Choroid plexus epithelial cell (primary cell): ENCODE measurements at regions not wholly inside any gene's neighbourhood (a gene's known extent, or its start where the extent isn't known, plus 50 kb on each side); places are given as distances from the start of the nearest gene placed in this dataset.

Experiments used
- DNase-seq: peaks from one replicate; pipeline ENCODE4 v3.0.0-alpha.2; 2010; ENCODE audit warnings: low read depth
- H3K4me3 ChIP-seq: 2 replicates; pipeline ENCODE4 v1.5.1; 2011; ENCODE audit warnings: low read depth, mild to moderate bottlenecking, control low read depth, low read length, moderate library complexity
- TF ChIP-seq, protein P1 (sequence below): conservative IDR thresholded peaks from 2 replicates; pipeline ENCODE4 v1.5.1; 2011; ENCODE audit warnings: low read depth, mild to moderate bottlenecking, control low read depth, inconsistent platforms, low read length, moderate library complexity

DNA sequence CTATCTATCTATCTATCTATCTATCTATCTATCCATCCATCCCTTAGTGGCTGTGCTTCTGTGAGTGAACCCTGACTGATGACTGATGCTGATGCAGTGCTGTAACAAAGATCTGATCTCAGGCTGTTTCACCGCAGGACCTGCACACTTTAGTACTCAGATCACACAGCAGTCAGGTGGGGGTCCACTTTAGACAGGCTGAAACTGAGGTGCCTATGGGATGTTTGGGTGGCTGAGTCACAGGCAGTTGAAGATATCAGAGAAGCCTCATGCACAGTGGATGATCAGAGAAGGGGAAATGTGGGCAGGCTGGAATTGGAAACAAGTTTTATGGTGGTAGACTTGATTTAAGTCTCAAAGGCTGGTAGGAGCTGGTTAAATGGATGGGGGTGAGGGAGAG is 156.4 kb downstream of the INSIG2 start:
- DNase-seq = no peak
- no peak overlapping the region for H3K4me3 ChIP-seq
- TF ChIP-seq, protein P1, sequence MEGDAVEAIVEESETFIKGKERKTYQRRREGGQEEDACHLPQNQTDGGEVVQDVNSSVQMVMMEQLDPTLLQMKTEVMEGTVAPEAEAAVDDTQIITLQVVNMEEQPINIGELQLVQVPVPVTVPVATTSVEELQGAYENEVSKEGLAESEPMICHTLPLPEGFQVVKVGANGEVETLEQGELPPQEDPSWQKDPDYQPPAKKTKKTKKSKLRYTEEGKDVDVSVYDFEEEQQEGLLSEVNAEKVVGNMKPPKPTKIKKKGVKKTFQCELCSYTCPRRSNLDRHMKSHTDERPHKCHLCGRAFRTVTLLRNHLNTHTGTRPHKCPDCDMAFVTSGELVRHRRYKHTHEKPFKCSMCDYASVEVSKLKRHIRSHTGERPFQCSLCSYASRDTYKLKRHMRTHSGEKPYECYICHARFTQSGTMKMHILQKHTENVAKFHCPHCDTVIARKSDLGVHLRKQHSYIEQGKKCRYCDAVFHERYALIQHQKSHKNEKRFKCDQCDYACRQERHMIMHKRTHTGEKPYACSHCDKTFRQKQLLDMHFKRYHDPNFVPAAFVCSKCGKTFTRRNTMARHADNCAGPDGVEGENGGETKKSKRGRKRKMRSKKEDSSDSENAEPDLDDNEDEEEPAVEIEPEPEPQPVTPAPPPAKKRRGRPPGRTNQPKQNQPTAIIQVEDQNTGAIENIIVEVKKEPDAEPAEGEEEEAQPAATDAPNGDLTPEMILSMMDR = no peak

DNA sequence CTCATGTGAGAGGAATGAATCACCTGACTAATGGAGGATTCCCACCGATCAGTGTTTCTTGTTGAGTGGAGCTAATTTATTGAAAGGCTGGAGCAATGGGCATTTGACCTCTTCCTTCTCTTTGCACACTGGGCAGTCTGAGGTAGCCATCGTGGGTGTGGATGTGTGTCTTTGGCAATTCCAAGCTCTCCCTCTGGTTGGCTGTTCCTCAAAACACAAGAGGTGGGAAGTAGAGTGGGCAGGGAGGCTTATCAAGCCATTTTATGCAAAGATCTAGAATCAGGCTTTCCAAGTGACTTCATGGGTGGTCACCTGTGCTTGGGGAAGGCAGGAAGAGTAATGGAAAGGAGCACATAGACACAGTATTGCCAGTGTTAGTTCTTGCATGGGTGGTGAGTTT is 154.8 kb downstream of the INSIG2 start:
- no peak overlapping the region for H3K4me3 ChIP-seq
- no peak for DNase-seq
- TF ChIP-seq, protein P1 = no peak

DNA sequence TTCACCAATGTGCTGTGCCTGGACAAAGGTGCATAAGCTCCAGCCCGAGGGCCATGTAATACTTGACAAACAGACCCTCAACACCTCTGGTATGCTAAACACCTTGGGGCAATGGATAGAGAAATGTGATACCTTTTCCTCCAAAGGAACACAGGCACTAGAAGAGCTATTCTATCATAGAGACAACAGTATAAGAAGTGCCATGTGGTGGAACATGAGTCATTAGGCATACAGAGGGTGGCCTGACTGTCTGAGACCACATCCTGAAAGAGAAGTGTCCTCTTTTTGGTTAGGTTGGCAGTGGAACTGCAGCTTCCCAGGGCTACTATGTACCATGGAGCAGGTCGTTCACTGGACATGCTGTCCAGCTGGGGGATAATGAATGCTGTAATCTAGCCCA is 153.9 kb downstream of the INSIG2 start:
- DNase-seq = no peak

DNA sequence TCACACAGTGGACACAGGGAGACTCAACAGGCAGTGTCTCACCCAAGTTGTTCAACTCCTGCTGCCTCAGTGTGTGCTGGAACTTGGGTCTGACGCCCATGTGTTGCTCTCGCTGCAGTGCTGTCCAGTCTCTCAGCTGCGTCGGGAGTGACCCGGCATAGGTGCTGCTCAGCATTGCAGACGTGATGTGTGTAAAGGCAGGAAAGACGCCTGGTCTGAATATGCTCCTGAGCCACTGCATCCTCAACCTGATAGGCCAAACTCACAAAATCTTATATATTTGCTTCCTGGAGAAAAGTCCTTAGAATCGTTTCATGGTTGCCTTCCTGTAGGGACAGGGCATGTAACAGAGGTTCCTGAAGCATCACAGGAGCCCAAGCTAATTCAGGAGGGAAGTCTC is 152.9 kb downstream of the INSIG2 start:
- H3K4me3 ChIP-seq = no peak overlapping the region
- TF ChIP-seq, protein P1 = no peak
- DNase-seq = no peak

More for the DNA sequence above, 153.9 kb downstream of the INSIG2 start:
- TF ChIP-seq, protein P1 = no peak
- no peak overlapping the region for H3K4me3 ChIP-seq

DNA sequence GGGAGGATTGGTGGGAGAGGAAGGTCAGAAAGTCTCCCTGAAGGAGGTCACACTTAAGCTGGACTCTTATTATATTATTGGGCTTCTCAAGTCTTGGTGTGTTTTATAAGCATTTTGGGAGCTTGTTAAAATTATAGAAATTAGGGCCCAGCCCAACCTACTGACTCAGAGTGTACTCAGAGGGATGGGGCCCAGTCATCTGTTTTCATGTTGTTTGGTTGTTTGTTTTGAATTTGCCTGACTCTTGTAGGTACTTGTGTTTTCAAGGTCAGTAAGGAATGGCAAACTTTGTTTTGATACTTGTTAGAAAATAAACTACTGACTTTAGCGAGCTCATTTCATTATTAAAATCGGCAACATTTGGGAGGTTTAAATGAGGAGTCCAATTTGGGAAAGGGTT is 152.0 kb downstream of the INSIG2 start:
- H3K4me3 ChIP-seq = no peak overlapping the region
- TF ChIP-seq, protein P1 = no peak
- no peak for DNase-seq

DNA sequence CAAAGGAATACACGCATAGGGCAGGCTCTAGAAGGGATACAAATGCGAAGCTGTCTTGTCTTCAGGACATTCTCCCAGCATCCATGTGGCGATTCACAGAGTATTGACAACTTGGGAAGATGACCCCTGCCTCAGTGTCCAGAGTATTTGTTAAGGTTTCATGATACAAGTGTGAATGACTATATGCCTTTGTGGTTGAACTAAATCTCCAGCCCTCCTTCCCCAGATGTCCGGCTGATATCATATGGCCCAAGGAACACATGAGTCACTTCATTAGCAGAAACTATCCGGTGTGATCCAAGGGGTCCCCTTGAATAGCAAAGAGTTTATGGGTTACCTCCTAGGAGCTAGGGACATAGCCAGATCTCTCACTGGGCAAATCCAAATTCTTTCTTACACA is 151.0 kb downstream of the INSIG2 start:
- TF ChIP-seq, protein P1 = no peak
- no peak overlapping the region for H3K4me3 ChIP-seq
- no peak for DNase-seq

DNA sequence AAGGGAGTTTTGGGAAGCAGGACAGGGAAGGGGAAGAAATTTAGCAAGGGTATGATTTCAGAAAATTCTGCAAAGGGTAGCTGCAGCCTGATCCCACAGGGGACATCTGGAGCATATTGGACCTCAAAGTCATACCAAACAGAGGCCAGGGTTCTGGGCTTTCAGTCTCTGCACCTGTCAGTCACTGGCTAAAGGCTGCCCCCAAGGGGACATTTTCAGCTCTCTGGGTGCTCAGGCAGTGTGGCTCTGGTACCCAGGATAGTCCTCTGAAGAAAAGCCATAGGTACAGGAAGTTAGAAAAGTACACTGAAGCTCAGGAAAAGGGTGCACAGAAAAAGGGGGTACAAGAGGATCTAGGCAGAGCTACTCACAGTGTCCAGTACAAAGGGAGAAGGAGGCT is 149.2 kb downstream of the INSIG2 start:
- no peak for DNase-seq
- H3K4me3 ChIP-seq = no peak overlapping the region
- TF ChIP-seq, protein P1 = no peak
